ENCODE measurements at regions not wholly inside any gene's neighbourhood (a gene's known extent, or its start where the extent isn't known, plus 50 kb on each side); places are given as distances from the start of the nearest gene placed in this dataset.

GRCh38 chr10:36766940-36767339, 358.5 kb upstream of the ANKRD30A start:
- TF ChIP-seq CTCF (IDR thresholded peaks at IDR 0.05) (no peak), POLR2A (IDR thresholded peaks at IDR 0.05) (no peak)
